HG03432 (cell line): ENCODE measurements at regions not wholly inside any gene's neighbourhood (a gene's known extent, or its start where the extent isn't known, plus 50 kb on each side); places are given as distances from the start of the nearest gene placed in this dataset.

ENCODE experiments used
- ATAC-seq: cut with Tn5 transposase; IDR thresholded peaks from one replicate; pipeline ENCODE4 v1.9.1; 2021; ENCODE audit warnings: mild to moderate bottlenecking, moderate library complexity; ENCODE audit not compliant: unreplicated experiment

GRCh38 chr6:43838276-43839036, 68.4 kb downstream of the VEGFA start:
- peak; percentile 39 for ATAC-seq

DNA sequence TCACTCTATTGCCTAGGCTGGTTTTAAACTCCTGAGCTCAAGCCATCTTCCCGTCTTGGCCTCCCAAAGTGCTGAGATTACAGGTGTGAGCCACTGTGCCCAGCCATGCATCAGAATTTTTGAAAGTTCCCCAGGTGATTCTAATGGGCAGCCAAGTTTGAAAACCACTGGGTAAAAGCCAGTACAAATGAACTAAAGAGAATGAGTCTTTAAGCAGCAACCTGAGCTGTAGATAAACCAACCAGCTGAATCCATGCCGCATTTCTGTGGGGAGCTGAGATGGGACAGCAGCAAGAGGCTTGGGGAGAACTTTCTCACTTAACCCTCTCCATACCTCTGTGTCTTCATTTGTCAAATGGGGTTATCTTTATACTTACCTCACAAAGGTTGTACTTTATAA, 67.5 kb downstream of the VEGFA start:
- no peak for ATAC-seq

DNA sequence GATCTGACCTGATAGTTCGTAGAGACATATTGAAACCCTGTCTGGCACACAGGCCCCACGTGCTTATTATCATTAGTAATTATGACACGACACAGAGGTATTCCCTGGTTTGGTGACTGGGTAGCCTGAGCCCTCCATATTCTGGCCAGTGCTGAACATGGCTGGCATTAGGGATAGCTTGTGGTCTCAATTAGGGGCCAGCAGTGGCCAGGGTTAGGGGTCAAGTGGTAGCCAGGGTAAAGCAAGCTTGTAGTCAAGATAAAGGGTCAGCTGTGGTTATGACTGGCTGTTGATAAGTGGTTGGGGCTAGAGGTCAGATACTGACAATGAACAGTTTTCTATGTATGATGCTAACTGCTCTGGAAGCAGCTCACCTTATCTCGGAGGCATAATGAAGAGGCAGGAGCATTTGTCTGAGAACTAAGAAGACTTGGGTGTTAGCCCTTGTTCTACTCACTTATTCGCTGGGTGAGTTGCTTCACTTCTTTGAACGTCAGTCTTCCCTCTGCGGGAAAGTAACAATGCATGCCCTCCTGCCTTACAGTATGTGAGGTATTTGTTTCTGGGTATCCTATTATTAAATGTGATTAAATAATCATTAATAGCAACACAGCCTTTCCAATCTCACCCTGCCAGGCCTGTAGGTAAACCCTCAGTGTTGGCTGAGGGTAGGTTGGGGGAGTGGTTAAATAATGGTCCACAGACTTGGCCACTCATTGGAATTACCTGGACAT, 66.7 kb downstream of the VEGFA start:
- ATAC-seq, result no peak
